Epithelial cell of proximal tubule (primary cell): ENCODE measurements at regions not wholly inside any gene's neighbourhood (a gene's known extent, or its start where the extent isn't known, plus 50 kb on each side); places are given as distances from the start of the nearest gene placed in this dataset.
"Not testable (repeated sequence)": the region's sequence is repeated elsewhere in the genome, so short reads cannot be mapped to it uniquely, and the experiment has no call there.

ENCODE experiments used
- DNase-seq: peaks from one replicate; pipeline ENCODE4 v3.0.0-alpha.2; 2011; ENCODE audit warnings: low read depth
- H3K4me3 ChIP-seq: 2 replicates; pipeline ENCODE4 v1.5.1; 2011; ENCODE audit warnings: low read depth, mild to moderate bottlenecking, low read length
- TF ChIP-seq, protein P1 (sequence below): conservative IDR thresholded peaks from 2 replicates; pipeline ENCODE4 v1.5.1; 2012; ENCODE audit warnings: low read depth, mild to moderate bottlenecking, low read length

DNA sequence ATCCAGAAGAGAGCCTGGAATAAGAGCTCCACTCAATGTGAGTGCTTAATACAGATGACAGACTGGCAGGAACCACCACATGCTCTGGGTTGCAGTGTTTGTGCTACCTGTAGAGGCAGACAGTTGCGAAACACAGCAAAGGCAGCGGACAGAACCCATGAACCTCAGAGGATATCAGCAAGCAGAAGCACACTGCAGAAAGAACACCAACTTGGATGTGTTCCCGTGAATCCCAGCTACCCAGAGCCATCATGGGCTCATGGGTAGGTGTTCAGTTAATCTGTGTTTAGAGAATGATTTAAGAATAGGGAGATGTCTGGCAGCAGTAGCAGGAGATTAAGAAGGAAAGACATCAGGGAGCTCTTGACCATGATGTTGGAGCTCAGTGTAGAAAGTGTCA, 133.3 kb upstream of the FOXQ1 start:
- DNase-seq = no peak
- H3K4me3 ChIP-seq = no peak overlapping the region
- TF ChIP-seq, protein P1, sequence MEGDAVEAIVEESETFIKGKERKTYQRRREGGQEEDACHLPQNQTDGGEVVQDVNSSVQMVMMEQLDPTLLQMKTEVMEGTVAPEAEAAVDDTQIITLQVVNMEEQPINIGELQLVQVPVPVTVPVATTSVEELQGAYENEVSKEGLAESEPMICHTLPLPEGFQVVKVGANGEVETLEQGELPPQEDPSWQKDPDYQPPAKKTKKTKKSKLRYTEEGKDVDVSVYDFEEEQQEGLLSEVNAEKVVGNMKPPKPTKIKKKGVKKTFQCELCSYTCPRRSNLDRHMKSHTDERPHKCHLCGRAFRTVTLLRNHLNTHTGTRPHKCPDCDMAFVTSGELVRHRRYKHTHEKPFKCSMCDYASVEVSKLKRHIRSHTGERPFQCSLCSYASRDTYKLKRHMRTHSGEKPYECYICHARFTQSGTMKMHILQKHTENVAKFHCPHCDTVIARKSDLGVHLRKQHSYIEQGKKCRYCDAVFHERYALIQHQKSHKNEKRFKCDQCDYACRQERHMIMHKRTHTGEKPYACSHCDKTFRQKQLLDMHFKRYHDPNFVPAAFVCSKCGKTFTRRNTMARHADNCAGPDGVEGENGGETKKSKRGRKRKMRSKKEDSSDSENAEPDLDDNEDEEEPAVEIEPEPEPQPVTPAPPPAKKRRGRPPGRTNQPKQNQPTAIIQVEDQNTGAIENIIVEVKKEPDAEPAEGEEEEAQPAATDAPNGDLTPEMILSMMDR = no peak

- H3K4me3 ChIP-seq = no peak overlapping the region
- no peak for DNase-seq
- TF ChIP-seq, protein P1 = no peak
These were observed 135.3 kb upstream of the FOXQ1 start for GRCh38 chr6:1176567-1176966.

DNA sequence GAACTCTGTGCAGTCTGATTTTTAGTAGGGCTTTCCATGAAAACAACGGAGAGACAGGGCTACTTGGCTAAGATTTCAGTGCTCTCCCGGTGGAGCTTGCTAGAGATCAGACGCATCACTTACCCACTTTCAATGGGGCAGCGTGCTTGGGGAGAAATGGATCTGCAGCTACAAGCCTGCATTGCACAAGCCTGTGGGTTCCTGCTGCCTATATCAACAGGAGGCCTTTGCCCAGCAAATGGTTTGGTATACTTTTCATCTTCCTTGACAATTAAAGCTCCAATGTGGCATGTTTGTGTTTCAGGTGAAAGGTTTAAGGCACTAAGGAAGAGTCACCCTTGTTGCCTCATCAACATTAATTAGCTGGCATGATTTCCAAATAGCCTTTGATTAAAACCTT, 136.0 kb upstream of the FOXQ1 start:
- TF ChIP-seq, protein P1 = no peak
- no peak overlapping the region for H3K4me3 ChIP-seq
- DNase-seq = no peak

GRCh38 chr6:1170794-1171193, 141.1 kb upstream of the FOXQ1 start:
- TF ChIP-seq, protein P1 = no peak
- no peak overlapping the region for H3K4me3 ChIP-seq
- DNase-seq = no peak

DNA sequence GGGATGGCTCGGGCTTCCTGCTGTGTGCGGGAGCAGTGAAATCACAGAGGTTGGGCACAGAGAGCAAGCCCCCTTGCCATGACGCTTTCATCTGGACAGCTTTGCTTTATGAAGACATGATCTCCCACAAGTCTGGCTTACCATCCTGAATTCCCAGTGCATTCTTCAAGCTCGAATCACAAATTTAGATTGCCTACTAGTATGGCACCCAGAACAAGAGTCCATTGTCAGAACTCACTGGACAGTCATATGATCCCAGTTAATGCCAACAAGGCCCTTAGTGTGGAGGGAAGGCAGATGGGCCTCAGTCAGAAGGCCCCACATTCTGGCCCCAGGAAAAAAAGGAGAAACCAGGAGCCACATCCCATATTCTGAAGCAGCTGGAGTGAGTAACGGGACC, 147.3 kb upstream of the FOXQ1 start:
- no peak overlapping the region for H3K4me3 ChIP-seq
- no peak for DNase-seq
- TF ChIP-seq, protein P1 = no peak

DNA sequence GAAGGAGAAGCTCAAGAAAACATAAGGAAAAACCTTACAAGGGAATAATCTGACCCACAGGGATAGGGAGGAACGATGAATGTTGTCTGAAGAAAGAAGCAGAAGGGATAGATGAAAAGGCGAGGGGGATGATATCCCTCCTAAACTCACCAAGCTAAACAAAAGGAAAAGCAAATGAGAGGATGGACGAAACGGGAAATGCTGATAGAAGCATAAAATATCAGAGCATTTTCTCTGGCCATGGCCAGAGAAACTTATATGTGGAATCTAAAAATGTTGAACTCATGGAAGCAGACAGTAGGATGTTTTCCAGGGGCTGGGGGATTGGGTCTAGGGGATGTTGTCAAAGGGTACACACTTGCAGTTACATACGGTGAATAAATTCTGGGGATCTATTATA, 148.4 kb upstream of the FOXQ1 start:
- no peak for DNase-seq
- TF ChIP-seq, protein P1 = no peak
- H3K4me3 ChIP-seq = no peak overlapping the region

GRCh38 chr6:1162367-1163275, 149.3 kb upstream of the FOXQ1 start:
- DNase-seq = no peak
- no peak overlapping the region for H3K4me3 ChIP-seq
- TF ChIP-seq, protein P1 = no peak

DNA sequence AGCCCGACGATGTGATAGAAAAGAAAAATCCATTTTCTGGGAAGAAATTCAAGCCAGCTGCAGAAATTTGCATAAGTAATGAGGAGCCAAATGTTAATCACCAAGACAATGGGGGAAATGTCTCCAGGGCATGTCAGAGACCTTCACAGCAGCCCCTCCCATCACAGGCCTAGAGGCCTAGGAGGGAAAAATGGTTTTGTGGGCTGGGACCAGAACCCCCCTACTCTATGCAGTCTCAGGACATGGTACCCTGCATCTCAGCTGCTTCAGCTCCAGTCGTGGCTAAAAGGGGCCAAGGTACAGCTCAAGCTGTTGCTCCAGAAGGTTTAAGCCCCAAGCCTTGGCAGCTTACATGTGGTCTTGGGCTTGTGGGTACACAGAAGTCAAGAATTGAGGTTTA, 155.5 kb upstream of the FOXQ1 start:
- not testable (repeated sequence) for H3K4me3 ChIP-seq, DNase-seq
